SK-N-SH (cell line): ENCODE measurements at regions not wholly inside any gene's neighbourhood (a gene's known extent, or its start where the extent isn't known, plus 50 kb on each side); places are given as distances from the start of the nearest gene placed in this dataset.
A peak's percentile ranks its signal among the peaks of the same experiment; 100 is the strongest.

Source experiments
- CTCF ChIA-PET: fragments of 300-600, 350-600 bp; formaldehyde crosslinking; extraction: SDS; loops from one replicate; lab custom pipeline; 2021; lab: Yijun Ruan, JAX
- POLR2A ChIA-PET: fragments of 350-600 bp; sonication (Branson Sonifier 250); formaldehyde crosslinking; extraction: SDS; loops from one replicate; lab custom pipeline; 2020; ENCODE audit warnings: antibody characterized with exemption, inconsistent platforms; lab: Yijun Ruan, JAX
- DNase-seq: peaks from one replicate; pipeline ENCODE4 v3.0.0; 2012
- H2AFZ ChIP-seq: fragments of 200-600 bp; sonication (generic); 2 replicates; pipeline ENCODE4 v1.8.1; 2016; ENCODE audit warnings: antibody characterized with exemption, mild to moderate bottlenecking, low read depth
- H3F3A ChIP-seq: fragments of 200-600 bp; sonication (generic); replicated peaks from 2 replicates; pipeline ENCODE3; 2016; ENCODE audit warnings: antibody characterized with exemption, mild to moderate bottlenecking; ENCODE audit not compliant: insufficient read depth
- H3K27ac ChIP-seq, 2 experiments: fragments of 200-500 bp in 1 of 2; fragments of 200-600 bp in 1 of 2; sonication (Bioruptor generic) in 1 of 2; sonication (generic), shearing (Covaris generic) in 1 of 2; 2 replicates each; pipeline versions ENCODE4 v1.5.1 to v1.6.1; 2014 to 2016; ENCODE audit warnings: low read depth in 2 of 2, inconsistent platforms in 1 of 2, low read length in 1 of 2, mild to moderate bottlenecking in 1 of 2, mixed read lengths in 1 of 2
- H3K27me3 ChIP-seq: fragments of 200-600 bp; sonication (generic), shearing (Covaris generic); 2 replicates; pipeline ENCODE4 v1.6.1; 2016; ENCODE audit warnings: mixed run types; ENCODE audit not compliant: insufficient read depth
- H3K36me3 ChIP-seq, 2 experiments: fragments of 200-500 bp in 1 of 2; fragments of 200-600 bp in 1 of 2; sonication (Bioruptor generic) in 1 of 2; sonication (generic) in 1 of 2; replicated peaks in 1 of 2; 2 replicates each; pipeline versions ENCODE3 to v1.5.1; 2014 to 2016; ENCODE audit warnings: low read length in 1 of 2, mild to moderate bottlenecking in 1 of 2; ENCODE audit not compliant: insufficient read depth in 2 of 2, control insufficient read depth in 1 of 2
- H3K4me1 ChIP-seq, 2 experiments: fragments of 200-500 bp in 1 of 2; fragments of 200-600 bp in 1 of 2; sonication (Bioruptor generic) in 1 of 2; sonication (generic), shearing (Covaris generic) in 1 of 2; 2 replicates each; pipeline versions ENCODE4 v1.5.1 to v1.6.1; 2014 to 2016; ENCODE audit warnings: low read depth in 1 of 2, low read length in 1 of 2, mixed run types in 1 of 2; ENCODE audit not compliant: insufficient read depth in 2 of 2, control insufficient read depth in 1 of 2
- H3K4me2 ChIP-seq: fragments of 200-600 bp; sonication (generic), shearing (Covaris generic); 2 replicates; pipeline ENCODE4 v1.6.1; 2017; ENCODE audit warnings: mixed run types
- H3K4me3 ChIP-seq, 2 experiments: fragments of 200-500 bp in 1 of 2; fragments of 200-600 bp in 1 of 2; sonication (Bioruptor generic) in 1 of 2; sonication (generic), shearing (Covaris generic) in 1 of 2; 2 replicates each; pipeline versions ENCODE4 v1.5.1 to v1.8.1; 2014 to 2016; ENCODE audit warnings: low read depth in 2 of 2, inconsistent platforms in 1 of 2, low read length in 1 of 2, mild to moderate bottlenecking in 1 of 2, mixed read lengths in 1 of 2, moderate library complexity in 1 of 2
- H3K79me2 ChIP-seq: fragments of 200-600 bp; sonication (generic); 2 replicates; pipeline ENCODE4 v1.8.1; 2017; ENCODE audit warnings: mild to moderate bottlenecking; ENCODE audit not compliant: insufficient read depth
- H3K9ac ChIP-seq: fragments of 200-600 bp; sonication (generic); 2 replicates; pipeline ENCODE4 v1.6.1; 2017; ENCODE audit warnings: mixed run types
- H3K9me2 ChIP-seq: fragments of 200-600 bp; sonication (generic); 2 replicates; pipeline ENCODE4 v1.6.1; 2017; ENCODE audit warnings: mixed run types
- H3K9me3 ChIP-seq: fragments of 200-600 bp; sonication (generic); 2 replicates; pipeline ENCODE4 v1.6.1; 2017; ENCODE audit warnings: mixed run types, mild to moderate bottlenecking, moderate library complexity
- H4K20me1 ChIP-seq: fragments of 200-600 bp; sonication (generic); 2 replicates; pipeline ENCODE4 v1.6.1; 2017; ENCODE audit warnings: mild to moderate bottlenecking, mixed run types; ENCODE audit not compliant: insufficient read depth
- CHD2 ChIP-seq: fragments of 150-350 bp; IDR thresholded peaks from 2 replicates; pipeline ENCODE4 v1.6.1; 2018; ENCODE audit warnings: low read length; ENCODE audit not compliant: partially characterized antibody
- ELF1 ChIP-seq: IDR thresholded peaks from 2 replicates; pipeline ENCODE4 v1.4.0; 2012
- FOSL2 ChIP-seq: IDR thresholded peaks from 2 replicates; pipeline ENCODE4 v1.4.0; 2012; ENCODE audit warnings: low read depth, mild to moderate bottlenecking, moderate library complexity, borderline replicate concordance
- FOXJ3 ChIP-seq: sonication (generic); formaldehyde crosslinking; IDR thresholded peaks from 2 replicates; pipeline ENCODE4 v1.5.1; 2020; ENCODE audit warnings: mild to moderate bottlenecking, missing genetic modification reagents
- FOXM1 ChIP-seq: IDR thresholded peaks from 2 replicates; pipeline ENCODE4 v1.4.0; 2012; ENCODE audit warnings: low read depth, mild to moderate bottlenecking
- GATA2 ChIP-seq: sonication (generic); formaldehyde crosslinking; IDR thresholded peaks from 2 replicates; pipeline ENCODE4 v1.5.0; 2020; ENCODE audit warnings: mild to moderate bottlenecking, missing genetic modification reagents
- JUND ChIP-seq: IDR thresholded peaks from 2 replicates; pipeline ENCODE4 v1.4.0; 2012
- MEF2A ChIP-seq: IDR thresholded peaks from 2 replicates; pipeline ENCODE4 v1.4.0; 2012; ENCODE audit warnings: low read depth, borderline replicate concordance
- MXI1 ChIP-seq: IDR thresholded peaks from 2 replicates; pipeline ENCODE4 v1.6.1; 2012; ENCODE audit warnings: mild to moderate bottlenecking, low read depth, low read length, improper control_type of control experiment
- NRF1 ChIP-seq: IDR thresholded peaks from 2 replicates; pipeline ENCODE4 v1.6.1; 2012; ENCODE audit warnings: low read depth, mild to moderate bottlenecking, low read length
- POLR2AphosphoS5 ChIP-seq: IDR thresholded peaks from 2 replicates; pipeline ENCODE4 v1.6.1; 2012; ENCODE audit warnings: low read depth, low read length
- RAD21 ChIP-seq: IDR thresholded peaks from 2 replicates; pipeline ENCODE4 v1.6.1; 2012; ENCODE audit warnings: mild to moderate bottlenecking, low read length
- RCOR1 ChIP-seq: fragments of 150-350 bp; IDR thresholded peaks from 2 replicates; pipeline ENCODE4 v1.6.1; 2017; ENCODE audit warnings: antibody characterized with exemption, low read length
- RFX5 ChIP-seq: IDR thresholded peaks from 2 replicates; pipeline ENCODE4 v1.6.1; 2012; ENCODE audit warnings: mild to moderate bottlenecking, improper control_type of control experiment, low read length
- RXRA ChIP-seq: IDR thresholded peaks from 2 replicates; pipeline ENCODE4 v1.4.0; 2012; ENCODE audit warnings: low read depth, mild to moderate bottlenecking, borderline replicate concordance
- SIN3A ChIP-seq: IDR thresholded peaks from 2 replicates; pipeline ENCODE4 v1.6.1; 2012; ENCODE audit warnings: low read depth, mild to moderate bottlenecking, low read length, moderate library complexity, borderline replicate concordance
- SMC3 ChIP-seq: IDR thresholded peaks from 2 replicates; pipeline ENCODE4 v1.6.1; 2012; ENCODE audit warnings: low read depth, low read length, improper control_type of control experiment
- TAF1 ChIP-seq: IDR thresholded peaks from 2 replicates; pipeline ENCODE4 v1.6.1; 2012; ENCODE audit warnings: low read depth, mild to moderate bottlenecking, low read length, moderate library complexity, borderline replicate concordance
- TEAD4 ChIP-seq: IDR thresholded peaks from 2 replicates; pipeline ENCODE4 v1.4.0; 2012; ENCODE audit warnings: mild to moderate bottlenecking, borderline replicate concordance; ENCODE audit not compliant: insufficient read depth
- YY1 ChIP-seq: IDR thresholded peaks from 2 replicates; pipeline ENCODE4 v1.4.0; 2012; ENCODE audit warnings: low read depth, mild to moderate bottlenecking
- WGBS: methylation state at CpG from one replicate; pipeline ENCODE4 v1.1.6; 2017; ENCODE audit warnings: low lambda C conversion rate; 5-methylcytosine and 5-hydroxymethylcytosine counted together
- TF ChIP-seq, protein P1 (sequence below): IDR thresholded peaks from 2 replicates; pipeline ENCODE4 v1.6.1; 2012; ENCODE audit warnings: mild to moderate bottlenecking, low read depth, low read length, moderate library complexity
- TF ChIP-seq, protein P2 (sequence below): fragments of 200-600 bp; sonication (generic); IDR thresholded peaks from 2 replicates; pipeline ENCODE4 v1.6.1; 2017; ENCODE audit warnings: antibody characterized with exemption, mild to moderate bottlenecking, moderate library complexity
- TF ChIP-seq, protein P3 (sequence below): IDR thresholded peaks from 2 replicates; pipeline ENCODE4 v1.4.0; 2012; ENCODE audit warnings: low read depth, borderline replicate concordance
- TF ChIP-seq, protein P4 (sequence below): fragments of 150-350 bp; IDR thresholded peaks from 2 replicates; pipeline ENCODE4 v1.6.1; 2016; ENCODE audit warnings: mild to moderate bottlenecking, low read depth, low read length

DNA sequence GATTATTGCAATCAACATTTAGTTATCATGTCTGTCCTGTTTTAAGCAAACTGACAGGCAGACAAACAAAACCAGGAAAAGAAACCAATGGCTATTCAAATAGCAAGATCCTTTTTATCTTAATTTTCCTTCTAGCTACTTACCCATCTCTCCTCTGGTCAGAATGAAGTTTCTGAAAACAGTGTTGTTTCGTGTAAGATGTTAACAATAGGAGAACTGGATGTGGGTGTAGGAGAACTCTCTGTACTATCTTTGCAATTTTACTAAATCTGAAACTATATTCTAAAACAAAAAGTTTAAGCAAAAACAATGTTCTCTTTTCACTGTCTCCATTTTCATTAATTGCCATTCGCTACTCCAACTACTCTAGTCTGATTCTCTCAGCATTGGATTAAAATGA lies 726.4 kb downstream of the ZNF385D start (continued):
- TF ChIP-seq, protein P1, sequence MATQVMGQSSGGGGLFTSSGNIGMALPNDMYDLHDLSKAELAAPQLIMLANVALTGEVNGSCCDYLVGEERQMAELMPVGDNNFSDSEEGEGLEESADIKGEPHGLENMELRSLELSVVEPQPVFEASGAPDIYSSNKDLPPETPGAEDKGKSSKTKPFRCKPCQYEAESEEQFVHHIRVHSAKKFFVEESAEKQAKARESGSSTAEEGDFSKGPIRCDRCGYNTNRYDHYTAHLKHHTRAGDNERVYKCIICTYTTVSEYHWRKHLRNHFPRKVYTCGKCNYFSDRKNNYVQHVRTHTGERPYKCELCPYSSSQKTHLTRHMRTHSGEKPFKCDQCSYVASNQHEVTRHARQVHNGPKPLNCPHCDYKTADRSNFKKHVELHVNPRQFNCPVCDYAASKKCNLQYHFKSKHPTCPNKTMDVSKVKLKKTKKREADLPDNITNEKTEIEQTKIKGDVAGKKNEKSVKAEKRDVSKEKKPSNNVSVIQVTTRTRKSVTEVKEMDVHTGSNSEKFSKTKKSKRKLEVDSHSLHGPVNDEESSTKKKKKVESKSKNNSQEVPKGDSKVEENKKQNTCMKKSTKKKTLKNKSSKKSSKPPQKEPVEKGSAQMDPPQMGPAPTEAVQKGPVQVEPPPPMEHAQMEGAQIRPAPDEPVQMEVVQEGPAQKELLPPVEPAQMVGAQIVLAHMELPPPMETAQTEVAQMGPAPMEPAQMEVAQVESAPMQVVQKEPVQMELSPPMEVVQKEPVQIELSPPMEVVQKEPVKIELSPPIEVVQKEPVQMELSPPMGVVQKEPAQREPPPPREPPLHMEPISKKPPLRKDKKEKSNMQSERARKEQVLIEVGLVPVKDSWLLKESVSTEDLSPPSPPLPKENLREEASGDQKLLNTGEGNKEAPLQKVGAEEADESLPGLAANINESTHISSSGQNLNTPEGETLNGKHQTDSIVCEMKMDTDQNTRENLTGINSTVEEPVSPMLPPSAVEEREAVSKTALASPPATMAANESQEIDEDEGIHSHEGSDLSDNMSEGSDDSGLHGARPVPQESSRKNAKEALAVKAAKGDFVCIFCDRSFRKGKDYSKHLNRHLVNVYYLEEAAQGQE = no peak
- TF ChIP-seq, all 33 proteins: peak for 0

DNA sequence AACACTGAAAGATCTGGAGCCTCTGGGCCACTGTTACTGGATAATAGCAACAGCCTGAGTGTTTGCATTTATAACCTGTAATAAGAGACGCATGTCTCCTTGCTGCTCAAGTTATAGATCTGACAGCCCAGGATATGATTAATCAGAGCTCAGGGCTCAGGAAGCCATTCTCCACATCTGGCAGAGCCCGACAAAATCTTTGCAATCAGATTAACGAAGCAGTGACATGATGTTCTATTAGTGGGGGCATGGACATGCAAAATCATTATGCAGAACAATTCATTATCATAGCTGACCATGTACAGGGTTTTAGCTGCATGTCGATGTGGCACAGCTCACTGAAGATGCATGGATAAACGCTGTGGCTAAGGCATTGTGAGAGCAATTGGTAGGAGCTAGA lies 730.3 kb downstream of the ZNF385D start:
- POLR2A ChIA-PET = no interaction called here
- no peaks in the 10 kb centered on the region for H3K36me3 ChIP-seq
- no peaks in the 10 kb centered on the region for H3K79me2 ChIP-seq
- no peak overlapping the region for H3K9ac ChIP-seq
- H3K27me3 ChIP-seq = no peaks in the 10 kb centered on the region
- no peaks in the 10 kb centered on the region for H3F3A ChIP-seq
- H2AFZ ChIP-seq = no peak overlapping the region
- peaks cover 0 to 10% of the 10 kb centered on the region in 2 experiments; a peak in 2 of 4 replicates for H3K4me1 ChIP-seq
- H4K20me1 ChIP-seq = no peaks in the 10 kb centered on the region
- WGBS = 7% methylated on average over 5 of the region's 5 CpGs
- no peak overlapping the region for H3K4me3 ChIP-seq
- CTCF ChIA-PET = interaction anchor here (0.9 to 1.7 kb wide), 3 partner anchors 11 to 107 kb away, joined by 3 to 4 read pairs (median 3); no protein-coding TSS in a partner anchor
- DNase-seq = peak; percentile 46
- H3K9me3 ChIP-seq = no peaks in the 10 kb centered on the region
- H3K9me2 ChIP-seq = no peaks in the 10 kb centered on the region
- H3K27ac ChIP-seq = peak overlapping the region in 1 of 2 experiments; percentile 34; a peak in 1 of 4 replicates
- no peak overlapping the region for H3K4me2 ChIP-seq
- TF ChIP-seq TEAD4 (no peak), POLR2AphosphoS5 (peak; percentile 41; the same call in 1 of the 2 replicates), RFX5 (no peak), FOXM1 (no peak), SMC3 (no peak), GATA2 (peak; percentile 96), FOSL2 (no peak), RXRA (no peak), SIN3A (no peak), FOXJ3 (CRISPR knock-in tag) (peak; percentile 84), ELF1 (no peak), JUND (no peak), TAF1 (no peak), YY1 (no peak), NRF1 (no peak), MXI1 (peak; percentile 83; the same call in 1 of the 2 replicates), MEF2A (no peak), CHD2 (peak; percentile 90), RCOR1 (peak; percentile 97), RAD21 (peak; percentile 21)
- TF ChIP-seq, protein P2, sequence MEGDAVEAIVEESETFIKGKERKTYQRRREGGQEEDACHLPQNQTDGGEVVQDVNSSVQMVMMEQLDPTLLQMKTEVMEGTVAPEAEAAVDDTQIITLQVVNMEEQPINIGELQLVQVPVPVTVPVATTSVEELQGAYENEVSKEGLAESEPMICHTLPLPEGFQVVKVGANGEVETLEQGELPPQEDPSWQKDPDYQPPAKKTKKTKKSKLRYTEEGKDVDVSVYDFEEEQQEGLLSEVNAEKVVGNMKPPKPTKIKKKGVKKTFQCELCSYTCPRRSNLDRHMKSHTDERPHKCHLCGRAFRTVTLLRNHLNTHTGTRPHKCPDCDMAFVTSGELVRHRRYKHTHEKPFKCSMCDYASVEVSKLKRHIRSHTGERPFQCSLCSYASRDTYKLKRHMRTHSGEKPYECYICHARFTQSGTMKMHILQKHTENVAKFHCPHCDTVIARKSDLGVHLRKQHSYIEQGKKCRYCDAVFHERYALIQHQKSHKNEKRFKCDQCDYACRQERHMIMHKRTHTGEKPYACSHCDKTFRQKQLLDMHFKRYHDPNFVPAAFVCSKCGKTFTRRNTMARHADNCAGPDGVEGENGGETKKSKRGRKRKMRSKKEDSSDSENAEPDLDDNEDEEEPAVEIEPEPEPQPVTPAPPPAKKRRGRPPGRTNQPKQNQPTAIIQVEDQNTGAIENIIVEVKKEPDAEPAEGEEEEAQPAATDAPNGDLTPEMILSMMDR = no peak
- TF ChIP-seq, protein P3, sequence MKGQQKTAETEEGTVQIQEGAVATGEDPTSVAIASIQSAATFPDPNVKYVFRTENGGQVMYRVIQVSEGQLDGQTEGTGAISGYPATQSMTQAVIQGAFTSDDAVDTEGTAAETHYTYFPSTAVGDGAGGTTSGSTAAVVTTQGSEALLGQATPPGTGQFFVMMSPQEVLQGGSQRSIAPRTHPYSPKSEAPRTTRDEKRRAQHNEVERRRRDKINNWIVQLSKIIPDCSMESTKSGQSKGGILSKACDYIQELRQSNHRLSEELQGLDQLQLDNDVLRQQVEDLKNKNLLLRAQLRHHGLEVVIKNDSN = no peak
- TF ChIP-seq, protein P4, sequence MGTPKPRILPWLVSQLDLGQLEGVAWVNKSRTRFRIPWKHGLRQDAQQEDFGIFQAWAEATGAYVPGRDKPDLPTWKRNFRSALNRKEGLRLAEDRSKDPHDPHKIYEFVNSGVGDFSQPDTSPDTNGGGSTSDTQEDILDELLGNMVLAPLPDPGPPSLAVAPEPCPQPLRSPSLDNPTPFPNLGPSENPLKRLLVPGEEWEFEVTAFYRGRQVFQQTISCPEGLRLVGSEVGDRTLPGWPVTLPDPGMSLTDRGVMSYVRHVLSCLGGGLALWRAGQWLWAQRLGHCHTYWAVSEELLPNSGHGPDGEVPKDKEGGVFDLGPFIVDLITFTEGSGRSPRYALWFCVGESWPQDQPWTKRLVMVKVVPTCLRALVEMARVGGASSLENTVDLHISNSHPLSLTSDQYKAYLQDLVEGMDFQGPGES = no peak
